Testis (tissue), 2 donors: ENCODE measurements at regions not wholly inside any gene's neighbourhood (a gene's known extent, or its start where the extent isn't known, plus 50 kb on each side); places are given as distances from the start of the nearest gene placed in this dataset.

Experiments used
- POLR2A ChIP-seq: fragments of 450-650 bp; IDR thresholded peaks from one replicate; pipeline ENCODE4 v1.6.1; 2017; ENCODE audit warnings: antibody characterized with exemption, mild to moderate bottlenecking, moderate library complexity
- TF ChIP-seq, protein P1 (sequence below), 3 experiments: fragments of 450-650 bp in 2 of 3; fragments of 200-600 bp in 1 of 3; sonication (generic) in 1 of 3; IDR thresholded peaks; one replicate each; pipeline ENCODE4 v1.5.1; 2016 to 2019; ENCODE audit warnings: antibody characterized with exemption in 3 of 3, mild to moderate bottlenecking in 2 of 3, moderate library complexity in 1 of 3

DNA sequence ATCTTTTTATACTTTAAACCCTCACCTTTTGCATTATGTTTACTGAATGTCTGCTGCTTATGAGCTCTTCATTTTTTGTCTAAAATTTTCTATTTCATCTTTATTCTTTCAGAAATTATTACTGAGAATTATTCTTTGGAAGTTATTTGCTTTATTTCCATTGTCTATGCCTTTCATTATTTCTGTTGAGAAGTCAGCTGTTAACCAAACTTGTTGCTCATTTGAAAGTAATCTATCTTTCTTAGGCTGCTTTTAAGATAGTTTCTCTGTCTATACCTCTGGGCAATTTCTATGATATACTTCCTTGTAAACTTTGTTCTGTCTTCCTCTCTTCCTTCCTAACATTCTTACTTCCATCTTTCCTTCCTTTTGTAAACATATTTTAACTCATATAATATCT, 1165.9 kb upstream of the CELF2 start:
- TF ChIP-seq, protein P1, sequence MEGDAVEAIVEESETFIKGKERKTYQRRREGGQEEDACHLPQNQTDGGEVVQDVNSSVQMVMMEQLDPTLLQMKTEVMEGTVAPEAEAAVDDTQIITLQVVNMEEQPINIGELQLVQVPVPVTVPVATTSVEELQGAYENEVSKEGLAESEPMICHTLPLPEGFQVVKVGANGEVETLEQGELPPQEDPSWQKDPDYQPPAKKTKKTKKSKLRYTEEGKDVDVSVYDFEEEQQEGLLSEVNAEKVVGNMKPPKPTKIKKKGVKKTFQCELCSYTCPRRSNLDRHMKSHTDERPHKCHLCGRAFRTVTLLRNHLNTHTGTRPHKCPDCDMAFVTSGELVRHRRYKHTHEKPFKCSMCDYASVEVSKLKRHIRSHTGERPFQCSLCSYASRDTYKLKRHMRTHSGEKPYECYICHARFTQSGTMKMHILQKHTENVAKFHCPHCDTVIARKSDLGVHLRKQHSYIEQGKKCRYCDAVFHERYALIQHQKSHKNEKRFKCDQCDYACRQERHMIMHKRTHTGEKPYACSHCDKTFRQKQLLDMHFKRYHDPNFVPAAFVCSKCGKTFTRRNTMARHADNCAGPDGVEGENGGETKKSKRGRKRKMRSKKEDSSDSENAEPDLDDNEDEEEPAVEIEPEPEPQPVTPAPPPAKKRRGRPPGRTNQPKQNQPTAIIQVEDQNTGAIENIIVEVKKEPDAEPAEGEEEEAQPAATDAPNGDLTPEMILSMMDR (IDR thresholded peaks at IDR 0.05), result no peak
- TF ChIP-seq POLR2A, result no peak
